Lower leg skin (tissue), 3 donors: ENCODE measurements at regions not wholly inside any gene's neighbourhood (a gene's known extent, or its start where the extent isn't known, plus 50 kb on each side); places are given as distances from the start of the nearest gene placed in this dataset.

ENCODE experiments used
- CTCF ChIP-seq, 3 donors: fragments of 450-650 bp; IDR thresholded peaks; one replicate each; pipeline ENCODE4 v1.5.1; 2016; ENCODE audit warnings: antibody characterized with exemption in 3 of 3, mild to moderate bottlenecking in 3 of 3, moderate library complexity in 2 of 3
- POLR2A ChIP-seq, 2 donors: fragments of 450-650 bp; IDR thresholded peaks; one replicate each; pipeline ENCODE4 v1.6.1; 2016 to 2017; ENCODE audit warnings: antibody characterized with exemption in 2 of 2, mild to moderate bottlenecking in 1 of 2, moderate library complexity in 1 of 2

- TF ChIP-seq CTCF (IDR thresholded peaks at IDR 0.05) (no peak), POLR2A (IDR thresholded peaks at IDR 0.05) (no peak)
These were observed 209.3 kb upstream of the PROK2 start for GRCh38 chr3:71994203-71994602.
